ENCODE measurements at regions not wholly inside any gene's neighbourhood (a gene's known extent, or its start where the extent isn't known, plus 50 kb on each side); places are given as distances from the start of the nearest gene placed in this dataset.

GRCh38 chr4:113826421-113826820 is 64.9 kb upstream of the CAMK2D start:
- CTCF ChIA-PET: no interaction called here
- TF ChIP-seq MAZ (IDR thresholded peaks at IDR 0.05; ENCODE audit: borderline replicate concordance, low read depth, low read length) (no peak), TP53 (CRISPR knock-in tag; IDR thresholded peaks at IDR 0.05) (no peak), HMGXB4 (CRISPR knock-in tag; IDR thresholded peaks at IDR 0.05; ENCODE audit: borderline replicate concordance) (no peak), NR3C1 (IDR thresholded peaks at IDR 0.05) (no peak), RFX5 (IDR thresholded peaks at IDR 0.05) (no peak), POLR2AphosphoS2 (conservative IDR thresholded peaks at IDR 0.05; ENCODE audit: low read length) (no peak), REST (IDR thresholded peaks at IDR 0.05) (no peak), SREBF2 (IDR thresholded peaks at IDR 0.05) (no peak)
- WGBS (ENCODE audit: missing lambda C conversion rate): 63% methylated on average over 2 of the region's 2 CpGs
- no peak for DNase-seq (ENCODE audit: low read depth in 1 of 2, low spot score in 1 of 2)
- no peak for FAIRE-seq
- H3K4me1 ChIP-seq: no peaks in the 10 kb centered on the region
- no peak overlapping the region for H3K4me3 ChIP-seq
- H3K4me2 ChIP-seq: no peak overlapping the region
- ATAC-seq: no peak
- no peaks in the 10 kb centered on the region for H3K9me3 ChIP-seq
- POLR2A ChIA-PET: no interaction called here
- H3K27ac ChIP-seq: no peak overlapping the region

DNA sequence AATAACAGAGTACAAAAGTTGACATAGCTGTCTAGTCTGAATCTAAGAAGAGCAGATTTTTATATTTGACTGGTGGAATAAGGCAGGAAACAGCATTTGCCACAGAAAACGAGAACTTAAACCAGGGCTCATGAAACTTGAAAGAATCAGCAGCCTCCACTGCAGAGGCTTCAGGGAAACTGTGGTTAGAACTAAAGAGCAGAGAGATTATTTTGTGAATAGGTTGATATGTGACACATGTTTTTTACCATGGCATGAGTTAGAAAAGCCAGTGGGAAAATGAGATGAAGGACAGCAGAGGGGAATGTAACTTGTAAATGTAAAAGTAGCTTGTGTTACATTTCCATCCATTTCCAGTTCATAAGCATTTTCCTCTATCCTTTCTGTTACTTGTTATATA is 63.7 kb upstream of the CAMK2D start:
- CTCF ChIA-PET: no interaction called here
- Histone ChIP-seq H3K4me2 (no peak overlapping the region), H3K4me1 (no peaks in the 10 kb centered on the region), H3K27ac (no peak overlapping the region), H3K9me3 (no peaks in the 10 kb centered on the region), H3K4me3 (no peak overlapping the region)
- TF ChIP-seq, protein P1, sequence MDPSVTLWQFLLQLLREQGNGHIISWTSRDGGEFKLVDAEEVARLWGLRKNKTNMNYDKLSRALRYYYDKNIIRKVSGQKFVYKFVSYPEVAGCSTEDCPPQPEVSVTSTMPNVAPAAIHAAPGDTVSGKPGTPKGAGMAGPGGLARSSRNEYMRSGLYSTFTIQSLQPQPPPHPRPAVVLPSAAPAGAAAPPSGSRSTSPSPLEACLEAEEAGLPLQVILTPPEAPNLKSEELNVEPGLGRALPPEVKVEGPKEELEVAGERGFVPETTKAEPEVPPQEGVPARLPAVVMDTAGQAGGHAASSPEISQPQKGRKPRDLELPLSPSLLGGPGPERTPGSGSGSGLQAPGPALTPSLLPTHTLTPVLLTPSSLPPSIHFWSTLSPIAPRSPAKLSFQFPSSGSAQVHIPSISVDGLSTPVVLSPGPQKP (IDR thresholded peaks at IDR 0.05; ENCODE audit: low read depth, low read length): no peak
- TF ChIP-seq JUNB (IDR thresholded peaks at IDR 0.05) (no peak), ZSCAN20 (CRISPR knock-in tag; IDR thresholded peaks at IDR 0.05) (no peak), SMC3 (IDR thresholded peaks at IDR 0.05) (no peak), CBX8 (IDR thresholded peaks at IDR 0.05) (no peak), ESRRA (IDR thresholded peaks at IDR 0.05; ENCODE audit: borderline replicate concordance, low read length) (no peak), JUN (IDR thresholded peaks at IDR 0.05) (no peak), HDAC2 (IDR thresholded peaks at IDR 0.05) (no peak), BHLHE40 (IDR thresholded peaks at IDR 0.05; ENCODE audit: low read depth, low read length) (no peak), MAFK (IDR thresholded peaks at IDR 0.05; ENCODE audit: partially characterized antibody) (no peak), TP53 (CRISPR knock-in tag; IDR thresholded peaks at IDR 0.05) (no peak), RFX5 (IDR thresholded peaks at IDR 0.05) (no peak), KDM1A (IDR thresholded peaks at IDR 0.05; ENCODE audit: low read depth) (no peak), NPAS2 (CRISPR knock-in tag; IDR thresholded peaks at IDR 0.05; ENCODE audit: borderline replicate concordance) (no peak), POLR2A (IDR thresholded peaks at IDR 0.05; ENCODE audit: low read length) (no peak), FOSL2 (IDR thresholded peaks at IDR 0.05) (no peak), FOSL2 (CRISPR knock-in tag; IDR thresholded peaks at IDR 0.05) (no peak)
- no peak for DNase-seq (ENCODE audit: low read depth in 1 of 2, low spot score in 1 of 2)
- 41% methylated on average over 1 of the region's 1 CpG for WGBS (ENCODE audit: missing lambda C conversion rate)
- POLR2A ChIA-PET: no interaction called here
- FAIRE-seq: no peak
- no peak for ATAC-seq
